GM10248 (cell line): ENCODE measurements at regions not wholly inside any gene's neighbourhood (a gene's known extent, or its start where the extent isn't known, plus 50 kb on each side); places are given as distances from the start of the nearest gene placed in this dataset.

ENCODE experiments used
- CTCF ChIA-PET: fragments of 300-600 bp; sonication (Branson Sonifier 250); formaldehyde crosslinking; extraction: SDS; loops from one replicate; lab custom pipeline; 2021; ENCODE audit warnings: antibody characterized with exemption; lab: Yijun Ruan, JAX
- POLR2A ChIA-PET: fragments of 350-650 bp; sonication (Branson Sonifier 250); formaldehyde crosslinking; extraction: SDS; loops from one replicate; lab custom pipeline; 2020; ENCODE audit warnings: antibody characterized with exemption; lab: Yijun Ruan, JAX
- DNase-seq: peaks from one replicate; pipeline ENCODE4 v3.0.0; 2012; ENCODE audit errors: extremely low spot score
- TF ChIP-seq, protein P1 (sequence below): IDR thresholded peaks from 2 replicates; pipeline ENCODE4 v1.5.1; 2012; ENCODE audit warnings: mild to moderate bottlenecking, low read depth; ENCODE audit errors: extremely low read depth, missing control alignments, control extremely low read depth

DNA sequence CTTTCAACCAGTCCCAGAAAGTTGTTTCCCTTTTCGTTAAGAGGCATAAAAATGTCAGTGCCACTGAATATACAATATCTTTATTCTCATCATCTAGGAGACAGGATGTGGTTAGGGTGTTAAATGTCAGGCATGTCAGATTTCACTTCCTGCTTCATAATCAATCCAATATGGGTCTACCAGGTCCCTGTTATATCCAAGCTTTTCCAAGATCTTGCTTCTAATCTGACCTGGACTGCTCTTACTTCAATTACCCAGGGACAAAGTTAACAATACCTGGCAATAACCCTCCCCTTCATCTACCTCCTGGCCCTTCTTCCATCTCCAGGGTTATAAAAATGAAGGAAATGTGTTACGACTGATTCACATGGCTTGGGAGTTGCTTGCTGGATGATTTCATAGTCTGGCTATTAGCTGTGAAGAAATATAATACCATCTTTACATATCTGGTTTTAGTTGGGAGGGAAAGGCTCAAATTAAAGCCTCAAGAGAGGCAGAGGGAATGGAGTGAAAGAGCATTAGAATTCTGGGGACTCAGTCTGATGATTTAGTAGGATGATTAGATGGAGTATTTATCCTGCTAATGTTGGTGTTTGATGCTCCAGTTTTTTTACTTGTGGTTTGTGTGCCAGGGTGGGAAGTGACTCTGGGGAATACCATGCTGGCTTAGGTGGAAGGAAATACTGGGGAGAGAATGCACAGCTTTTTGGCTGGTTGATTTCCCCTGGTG, 534.3 kb downstream of the ETS1 start:
- TF ChIP-seq, protein P1, sequence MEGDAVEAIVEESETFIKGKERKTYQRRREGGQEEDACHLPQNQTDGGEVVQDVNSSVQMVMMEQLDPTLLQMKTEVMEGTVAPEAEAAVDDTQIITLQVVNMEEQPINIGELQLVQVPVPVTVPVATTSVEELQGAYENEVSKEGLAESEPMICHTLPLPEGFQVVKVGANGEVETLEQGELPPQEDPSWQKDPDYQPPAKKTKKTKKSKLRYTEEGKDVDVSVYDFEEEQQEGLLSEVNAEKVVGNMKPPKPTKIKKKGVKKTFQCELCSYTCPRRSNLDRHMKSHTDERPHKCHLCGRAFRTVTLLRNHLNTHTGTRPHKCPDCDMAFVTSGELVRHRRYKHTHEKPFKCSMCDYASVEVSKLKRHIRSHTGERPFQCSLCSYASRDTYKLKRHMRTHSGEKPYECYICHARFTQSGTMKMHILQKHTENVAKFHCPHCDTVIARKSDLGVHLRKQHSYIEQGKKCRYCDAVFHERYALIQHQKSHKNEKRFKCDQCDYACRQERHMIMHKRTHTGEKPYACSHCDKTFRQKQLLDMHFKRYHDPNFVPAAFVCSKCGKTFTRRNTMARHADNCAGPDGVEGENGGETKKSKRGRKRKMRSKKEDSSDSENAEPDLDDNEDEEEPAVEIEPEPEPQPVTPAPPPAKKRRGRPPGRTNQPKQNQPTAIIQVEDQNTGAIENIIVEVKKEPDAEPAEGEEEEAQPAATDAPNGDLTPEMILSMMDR, result no peak
- ChIA-PET POLR2A (no interaction called here), CTCF (no interaction called here)
- DNase-seq, result no peak

DNA sequence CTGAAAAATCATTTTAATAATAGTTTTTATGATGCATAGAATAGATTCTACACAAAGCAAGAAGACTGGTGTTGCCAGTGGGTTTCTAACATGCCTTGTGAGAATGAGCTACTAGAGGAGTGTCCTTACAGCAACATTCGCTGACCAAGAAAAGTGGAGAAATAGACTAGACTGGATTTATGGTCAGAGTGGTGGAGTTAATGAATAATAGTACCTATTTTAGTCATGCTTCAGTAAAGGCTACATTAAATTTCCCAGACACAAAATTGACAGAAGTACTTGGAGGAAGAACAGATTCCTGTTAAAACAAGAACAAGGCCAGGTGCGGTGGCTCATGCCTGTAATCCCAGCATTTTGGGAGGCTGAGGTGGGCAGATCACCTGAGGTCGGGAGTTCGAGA, 539.2 kb downstream of the ETS1 start:
- ChIA-PET POLR2A (no interaction called here), CTCF (no interaction called here)
- no peak for DNase-seq
- TF ChIP-seq, protein P1, result no peak

DNA sequence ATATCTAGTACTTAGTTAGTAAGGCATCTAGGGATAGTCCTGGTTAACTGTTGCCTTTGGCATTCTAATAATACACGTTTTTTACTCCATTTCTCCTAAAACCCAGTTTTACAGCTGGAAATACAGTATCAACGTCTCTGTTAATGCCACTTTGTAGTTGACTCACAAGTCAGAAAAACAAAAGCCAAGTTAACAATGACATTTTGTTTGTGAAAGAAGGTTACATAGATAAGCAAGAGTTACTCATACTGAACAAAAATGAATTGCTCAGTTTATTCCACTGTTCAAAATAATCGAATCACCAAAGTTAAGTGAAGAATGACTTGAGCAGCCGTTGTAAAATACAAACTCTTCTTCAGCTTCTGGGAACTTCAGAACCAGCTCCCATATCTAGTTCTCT, 540.3 kb downstream of the ETS1 start:
- POLR2A ChIA-PET, result no interaction called here
- TF ChIP-seq, protein P1, result no peak
- CTCF ChIA-PET, result interaction anchor here (1.5 kb wide), 1 partner anchor 15 kb away, joined by 5 read pairs; no protein-coding TSS in a partner anchor
- DNase-seq, result no peak

DNA sequence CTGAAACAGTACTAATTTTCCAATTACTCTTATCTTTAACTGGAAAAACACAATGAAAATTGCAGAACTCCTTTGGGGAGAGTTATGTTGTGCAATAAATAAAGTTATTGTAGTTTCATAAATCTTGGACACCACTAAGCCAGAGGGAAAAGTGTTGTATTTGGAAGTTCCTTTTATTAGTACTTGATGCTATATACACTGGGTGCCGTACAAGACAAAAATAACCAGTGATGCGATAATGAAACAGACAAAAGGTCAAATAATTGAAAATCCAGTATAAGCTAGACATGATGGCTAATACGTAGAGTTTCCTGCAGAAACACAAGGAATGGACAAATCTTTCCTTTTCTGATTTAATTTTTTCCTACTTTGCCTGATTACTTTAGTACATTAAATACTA, 541.1 kb downstream of the ETS1 start:
- DNase-seq, result no peak
- ChIA-PET CTCF (no interaction called here), POLR2A (no interaction called here)
- TF ChIP-seq, protein P1, result no peak

DNA sequence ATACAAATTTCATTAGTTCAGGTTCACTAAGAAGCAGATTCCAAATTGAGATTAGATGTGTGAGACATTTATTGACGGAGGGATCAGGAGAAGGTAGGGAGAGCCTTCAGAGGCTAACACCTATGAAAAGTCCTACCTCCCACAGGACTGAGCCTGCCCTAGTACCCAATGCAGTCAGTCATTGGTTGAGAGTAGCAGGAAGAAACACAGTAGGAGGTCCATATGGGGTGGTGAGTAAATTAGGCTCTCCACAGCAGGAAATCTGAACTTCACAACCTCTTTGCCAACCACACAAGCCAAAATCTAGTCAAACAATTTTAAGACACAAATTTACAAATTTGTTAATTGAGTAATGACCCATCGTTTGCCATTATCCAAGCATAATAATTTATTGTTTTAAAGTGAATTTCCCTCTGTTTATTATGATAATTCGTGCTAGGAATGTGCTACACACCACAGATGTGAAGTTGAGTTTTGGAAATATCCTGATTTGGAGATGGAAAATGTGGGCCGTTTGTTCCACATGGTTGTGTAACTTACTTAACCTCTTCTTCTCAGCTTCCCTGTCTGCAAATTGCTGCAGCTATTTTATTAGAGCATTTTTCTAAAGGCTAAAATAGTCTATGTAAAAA, 542.1 kb downstream of the ETS1 start:
- POLR2A ChIA-PET, result no interaction called here
- no peak for DNase-seq
- CTCF ChIA-PET, result no interaction called here
- TF ChIP-seq, protein P1, result no peak

DNA sequence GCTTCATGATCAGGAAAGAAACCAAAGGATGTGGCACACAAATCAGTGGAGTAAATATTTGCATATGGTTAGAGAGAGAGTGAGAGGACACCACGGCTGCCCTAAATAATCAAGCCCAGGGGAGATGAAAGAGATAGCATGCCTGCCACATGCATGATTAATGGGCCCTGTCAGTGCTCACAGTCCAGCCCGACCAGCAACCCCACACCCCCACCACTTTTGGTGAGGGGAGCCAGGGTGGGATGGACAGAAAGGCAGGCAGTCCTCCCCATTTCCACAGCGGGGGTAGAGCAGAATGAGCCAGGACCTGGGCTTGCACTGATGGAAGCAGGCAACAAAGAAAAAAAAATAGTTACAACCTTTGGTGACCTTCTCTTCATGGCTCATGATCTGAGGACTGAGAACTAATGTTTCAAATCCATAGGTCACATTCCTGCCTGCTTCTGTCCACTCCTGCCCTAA, 545.0 kb downstream of the ETS1 start:
- DNase-seq, result no peak
- ChIA-PET POLR2A (no interaction called here), CTCF (interaction anchor here (2.3 kb wide), 1 partner anchor 115 kb away, joined by 6 read pairs; no protein-coding TSS in a partner anchor)

More for the DNA sequence above, 545.0 kb downstream of the ETS1 start:
- TF ChIP-seq, protein P1, result no peak
